DMS53 treated with DMSO at 0.1 percent for 48 hours (cell line): ENCODE measurements at regions not wholly inside any gene's neighbourhood (a gene's known extent, or its start where the extent isn't known, plus 50 kb on each side); places are given as distances from the start of the nearest gene placed in this dataset.

Experiments
- DNase-seq: peaks from one replicate; lab custom pipeline; 2025; ENCODE audit not compliant: unreplicated experiment; lab: John Stamatoyannopoulos, UW

DNA sequence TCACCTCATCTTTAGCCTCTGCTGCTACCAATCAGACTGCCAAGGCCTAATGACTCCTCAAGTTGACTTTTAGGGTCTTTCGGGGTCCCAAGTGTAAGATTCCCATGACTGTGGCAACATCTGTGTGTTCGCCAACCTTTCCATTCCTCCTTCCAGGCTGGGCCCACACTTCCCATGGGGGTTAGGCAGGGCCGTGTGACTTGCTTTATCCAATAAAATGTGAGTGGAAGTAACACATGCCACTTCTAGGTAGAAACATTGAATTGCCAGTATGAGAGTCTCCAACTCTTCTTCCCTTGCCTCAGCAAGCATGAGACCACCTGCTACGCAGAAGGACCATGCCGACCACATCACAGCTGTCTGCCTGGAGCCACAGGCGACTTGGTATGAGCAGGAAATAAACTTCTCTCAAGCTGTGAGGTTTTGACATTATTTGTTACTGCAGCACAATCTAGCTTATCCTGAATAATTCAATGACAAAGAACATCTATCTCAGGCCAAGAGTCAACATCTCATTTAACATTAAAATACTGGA lies 190.4 kb upstream of the IER5L start:
- no peak for DNase-seq

DNA sequence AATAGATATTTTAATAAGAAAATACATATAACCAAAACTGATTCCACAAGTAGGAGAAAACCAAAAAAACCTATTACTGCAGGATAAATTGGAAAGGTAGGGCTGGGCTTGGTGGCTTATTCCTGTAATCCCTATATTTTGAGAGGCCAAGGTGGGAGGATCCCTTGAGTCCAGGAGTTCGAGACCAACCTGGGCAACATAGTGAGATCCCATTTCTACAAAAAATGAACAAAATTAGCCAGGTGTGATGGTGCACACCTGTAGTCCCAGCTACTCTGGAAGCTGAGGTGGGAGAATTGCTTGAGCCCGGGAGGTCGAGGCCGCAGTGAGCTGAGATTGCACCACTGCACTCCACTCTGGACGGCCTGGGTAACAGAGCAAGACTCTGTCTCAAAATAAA lies 189.2 kb upstream of the IER5L start:
- DNase-seq = no peak

DNA sequence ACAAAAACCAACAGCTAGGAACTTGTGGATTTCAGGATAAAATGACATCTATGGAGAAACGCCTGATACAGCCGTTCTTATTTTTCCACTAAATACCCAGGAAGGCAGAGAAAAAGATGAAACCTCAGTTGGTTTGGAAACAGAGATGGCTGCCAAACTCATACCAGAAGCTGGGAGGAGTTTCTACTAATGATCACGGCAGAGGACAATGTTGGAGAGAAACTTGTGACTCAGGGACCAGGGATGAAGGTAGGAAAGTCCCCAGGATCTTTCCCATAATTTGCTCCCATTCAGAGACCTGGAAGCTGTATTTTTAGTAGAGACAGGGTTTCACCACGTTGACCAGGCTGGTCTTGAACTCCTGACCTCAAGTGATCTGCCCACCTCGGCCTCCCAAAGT lies 187.1 kb upstream of the IER5L start:
- DNase-seq = no peak

- no peak for DNase-seq
These were observed 185.3 kb upstream of the IER5L start for GRCh38 chr9:129363216-129363873.

DNA sequence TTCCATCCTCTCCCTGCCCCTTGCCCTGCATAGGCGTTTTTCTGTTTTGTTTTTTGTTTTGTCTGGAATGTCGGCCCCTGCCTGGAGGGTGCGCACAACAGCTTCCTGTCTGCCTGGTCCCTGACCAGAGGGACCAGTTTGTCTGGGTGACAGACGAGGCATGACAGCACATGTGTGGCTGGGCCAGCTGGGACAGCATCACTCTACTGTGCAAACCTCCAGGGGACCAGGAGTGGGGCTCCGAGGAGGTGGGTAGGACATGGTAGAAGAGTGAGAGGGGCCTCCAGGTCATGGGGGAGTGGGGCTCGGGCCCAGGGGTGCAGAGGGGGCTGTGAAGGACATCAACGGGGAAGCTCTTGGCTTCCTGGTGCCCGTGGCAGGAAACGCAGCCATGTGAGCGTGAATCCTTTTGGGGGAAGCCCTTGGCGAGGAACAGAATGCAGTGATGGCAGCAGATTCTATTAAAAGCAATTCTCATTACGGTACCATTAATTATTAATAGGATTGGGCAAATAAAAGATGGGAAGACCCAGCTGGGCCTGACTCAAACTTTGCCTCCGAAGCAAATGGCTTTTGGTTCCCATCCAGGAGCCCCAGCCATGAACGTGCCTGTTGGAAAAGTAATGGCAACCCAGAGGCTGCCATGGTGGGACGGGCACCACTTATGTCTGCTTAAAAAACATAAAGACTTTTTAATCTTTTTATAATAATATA lies 184.4 kb upstream of the IER5L start:
- DNase-seq = peak; percentile 32

DNA sequence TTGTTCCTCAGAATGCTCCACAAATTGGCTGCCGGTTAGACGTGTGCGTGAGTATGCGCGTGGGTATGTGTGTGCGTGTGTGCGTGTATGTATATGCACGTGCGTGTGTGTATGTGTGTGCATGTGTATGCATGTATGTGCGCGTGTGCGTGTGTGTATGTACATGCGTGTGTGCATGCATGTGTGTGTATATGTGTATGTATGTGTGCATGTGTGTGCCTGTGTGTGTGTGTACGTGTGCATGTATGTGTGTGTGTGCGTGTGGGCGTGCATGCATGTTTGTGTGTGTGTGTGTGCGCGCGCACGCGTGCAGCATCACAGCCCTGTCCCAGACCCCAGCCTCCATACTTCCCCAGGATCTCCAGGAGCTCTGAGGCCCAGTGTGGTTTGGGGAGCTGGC lies 183.1 kb upstream of the IER5L start:
- DNase-seq = no peak

DNA sequence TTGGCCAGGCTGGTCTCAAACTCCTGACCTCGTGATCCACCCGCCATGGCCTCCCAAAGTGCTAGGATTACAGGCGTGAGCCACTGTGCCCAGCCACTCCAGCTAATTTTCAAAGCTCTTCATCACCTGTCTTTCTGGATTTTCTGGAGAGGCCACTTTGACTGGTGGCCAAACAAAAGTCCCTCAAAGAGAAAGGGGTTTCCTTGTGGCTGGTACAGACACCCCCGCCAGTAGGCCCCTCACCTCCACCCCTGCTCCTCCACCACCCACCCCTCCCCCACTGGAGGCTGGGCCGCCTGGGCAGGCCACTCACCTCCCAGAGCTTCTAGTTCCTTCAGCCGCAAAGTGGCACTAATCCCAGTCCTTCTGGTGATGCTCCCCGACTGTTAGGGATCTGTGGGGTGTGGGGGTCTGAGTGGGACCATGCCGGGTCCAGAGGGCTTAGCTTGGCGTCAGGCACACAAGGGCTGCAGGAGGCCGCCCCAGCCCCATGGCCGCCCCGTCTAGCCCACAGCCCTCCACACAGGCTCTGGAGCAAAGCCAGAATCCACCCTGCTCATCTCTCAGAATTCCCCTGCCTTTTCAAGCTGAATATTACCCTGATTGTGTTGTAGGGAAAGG lies 182.0 kb upstream of the IER5L start:
- no peak for DNase-seq

DNA sequence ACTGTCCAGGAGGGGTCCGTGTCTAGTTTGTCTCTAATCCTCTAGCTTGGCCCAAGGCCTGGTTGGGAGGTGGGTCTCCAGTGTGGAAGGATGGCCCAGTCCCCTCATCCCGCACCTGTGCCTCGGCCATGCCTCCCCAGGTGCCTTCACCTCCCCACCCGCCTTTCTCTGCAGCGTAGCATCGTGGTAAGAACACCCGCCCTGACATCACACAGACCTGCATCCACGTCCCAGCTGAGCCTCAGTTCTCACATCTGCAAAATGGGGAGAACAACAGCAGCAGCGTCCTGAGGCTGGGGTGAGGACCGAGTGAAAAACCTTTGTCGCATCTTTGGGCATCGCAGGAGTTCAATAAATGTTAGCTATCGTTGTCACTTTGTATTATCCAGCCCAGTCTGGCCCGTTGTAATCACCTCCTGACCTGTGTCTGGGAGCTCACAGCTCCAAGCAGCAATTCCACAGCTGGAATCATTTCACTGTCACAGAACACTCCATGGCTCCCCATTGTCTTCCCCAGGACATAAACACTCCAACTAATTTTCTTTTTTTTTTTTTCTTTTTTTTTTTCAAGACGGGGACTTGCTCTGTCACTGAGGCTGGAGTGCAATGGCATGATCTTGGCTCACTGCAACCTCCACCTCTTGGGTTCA lies 181.2 kb upstream of the IER5L start:
- no peak for DNase-seq

DNA sequence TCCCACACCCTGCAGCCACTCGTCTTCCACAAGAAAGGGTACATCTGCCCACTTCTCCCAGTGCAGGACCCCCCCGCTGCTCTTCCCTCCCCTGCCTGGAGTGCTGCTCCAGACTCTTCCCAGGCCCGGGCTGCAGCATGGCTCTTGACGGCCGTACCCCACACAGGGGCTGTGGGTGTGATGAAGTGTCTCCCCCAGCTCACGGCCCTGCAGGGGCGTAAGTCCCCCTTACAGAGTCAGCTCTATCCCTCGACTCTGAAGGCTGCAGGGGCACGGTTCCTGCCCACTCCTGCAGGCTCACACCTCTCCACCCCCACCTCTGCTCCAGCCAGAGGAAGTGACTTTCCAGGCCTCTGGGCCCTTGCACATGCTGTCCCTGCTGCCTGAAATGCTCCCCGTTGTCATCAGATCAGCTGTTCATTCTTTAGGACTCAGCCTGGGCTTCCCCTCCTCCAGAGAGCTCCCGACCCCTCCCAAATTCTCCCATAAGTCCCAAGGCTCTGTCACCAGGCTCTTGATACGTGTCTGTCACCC lies 180.6 kb upstream of the IER5L start:
- no peak for DNase-seq

DNA sequence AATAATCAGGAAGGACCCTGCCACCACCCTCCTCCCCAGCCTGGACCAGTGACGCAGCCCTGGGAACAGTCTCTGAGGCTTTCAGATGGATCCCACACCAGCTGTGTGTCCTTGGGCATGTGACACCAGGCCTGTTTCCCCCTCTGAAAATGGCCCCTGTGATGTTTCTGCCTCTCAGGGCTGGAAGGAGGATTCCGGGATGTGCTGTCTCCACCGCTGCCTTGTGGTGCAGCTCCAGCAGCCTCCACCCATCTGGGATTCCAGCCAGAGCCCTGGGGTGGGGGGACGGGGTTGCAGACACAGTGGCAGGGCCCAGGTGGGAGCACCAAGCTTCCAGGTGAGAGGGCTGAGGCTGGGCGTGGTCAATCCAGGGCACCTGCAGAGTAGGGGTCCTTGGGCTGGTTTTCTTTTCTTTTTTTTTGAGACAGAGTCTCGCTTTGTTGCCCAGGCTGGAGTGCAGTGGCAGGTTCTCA lies 179.7 kb upstream of the IER5L start:
- no peak for DNase-seq

GRCh38 chr9:129356871-129357772 lies 179.1 kb upstream of the IER5L start:
- no peak for DNase-seq

- DNase-seq = no peak
These were observed 177.6 kb upstream of the IER5L start for GRCh38 chr9:129355631-129356030.

DNA sequence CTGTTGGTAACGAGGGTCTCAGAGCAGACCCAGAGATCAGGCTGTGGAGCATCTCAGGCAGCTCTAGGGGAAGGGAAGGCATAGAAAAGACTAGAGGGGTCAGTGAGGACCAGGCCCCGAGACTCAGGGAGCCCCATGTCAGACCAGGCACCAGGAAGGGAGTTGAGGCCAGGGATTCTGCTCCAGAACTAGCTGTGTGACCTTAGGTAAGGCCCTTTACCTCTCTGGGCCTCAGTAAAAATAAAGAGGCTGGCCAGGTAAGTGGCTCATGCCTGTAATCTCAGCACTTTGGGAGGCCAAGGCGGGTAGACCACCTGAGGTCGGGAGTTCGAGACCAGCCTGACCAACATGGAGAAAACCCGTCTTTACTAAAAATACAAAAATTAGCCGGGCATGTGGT lies 176.4 kb upstream of the IER5L start:
- no peak for DNase-seq

DNA sequence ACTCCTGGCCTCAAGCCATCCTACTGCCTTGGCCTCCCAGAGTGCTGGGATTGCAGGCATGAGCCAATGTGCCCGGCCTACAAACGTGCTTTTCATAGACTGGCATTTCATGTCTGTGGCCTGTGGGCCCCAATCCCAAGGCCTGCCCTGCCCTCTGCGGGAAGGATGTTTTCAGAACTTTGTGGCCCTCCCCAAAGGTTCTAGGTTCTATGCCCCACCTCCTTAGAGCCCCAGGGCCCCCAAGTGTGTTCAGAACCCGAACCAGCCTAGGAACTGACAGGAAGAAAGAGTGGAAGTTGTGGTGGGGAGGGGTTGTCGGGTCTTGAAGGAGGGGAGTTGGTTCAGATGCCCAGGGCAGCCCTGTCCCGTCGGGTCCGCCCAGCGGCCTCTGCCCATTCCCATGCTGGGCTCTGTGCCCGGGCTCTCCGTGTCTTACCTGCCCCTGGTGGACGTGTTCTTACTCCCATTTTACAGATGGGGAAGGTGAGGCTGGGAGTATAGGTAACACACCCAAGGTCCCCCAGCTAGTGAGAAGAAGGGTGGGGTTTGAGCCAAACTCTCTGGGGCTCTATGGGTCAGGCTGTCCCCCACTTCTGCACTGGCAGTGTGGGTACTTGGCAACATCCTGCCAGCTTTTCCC lies 175.8 kb upstream of the IER5L start:
- no peak for DNase-seq

GRCh38 chr9:129352146-129352865 lies 174.2 kb upstream of the IER5L start:
- DNase-seq = no peak

DNA sequence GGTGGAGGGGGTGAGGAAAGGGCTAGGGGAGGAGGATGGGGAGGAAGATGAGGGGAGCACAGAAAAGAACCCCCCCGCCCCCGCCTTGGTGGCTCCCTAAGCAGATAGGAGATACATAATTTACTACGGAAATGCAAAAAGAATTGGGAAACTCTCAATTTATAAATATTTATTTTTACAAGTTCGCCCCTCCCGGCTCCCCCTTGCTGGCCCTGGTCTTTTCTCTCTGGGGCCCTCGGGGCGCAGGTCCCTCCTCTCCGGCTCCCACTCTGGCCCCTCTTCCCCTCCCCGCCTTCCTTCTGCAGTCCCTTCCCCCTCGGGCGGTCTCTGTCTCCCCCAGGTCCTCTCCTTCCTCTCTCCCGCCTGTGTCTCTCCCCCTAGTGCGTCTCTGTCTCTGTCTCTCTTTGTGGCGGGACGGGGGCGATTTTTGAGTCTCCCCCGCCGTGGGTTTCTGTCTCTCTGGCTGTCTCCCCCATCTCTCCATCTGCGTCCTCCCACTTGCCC lies 173.6 kb upstream of the IER5L start:
- DNase-seq = no peak

DNA sequence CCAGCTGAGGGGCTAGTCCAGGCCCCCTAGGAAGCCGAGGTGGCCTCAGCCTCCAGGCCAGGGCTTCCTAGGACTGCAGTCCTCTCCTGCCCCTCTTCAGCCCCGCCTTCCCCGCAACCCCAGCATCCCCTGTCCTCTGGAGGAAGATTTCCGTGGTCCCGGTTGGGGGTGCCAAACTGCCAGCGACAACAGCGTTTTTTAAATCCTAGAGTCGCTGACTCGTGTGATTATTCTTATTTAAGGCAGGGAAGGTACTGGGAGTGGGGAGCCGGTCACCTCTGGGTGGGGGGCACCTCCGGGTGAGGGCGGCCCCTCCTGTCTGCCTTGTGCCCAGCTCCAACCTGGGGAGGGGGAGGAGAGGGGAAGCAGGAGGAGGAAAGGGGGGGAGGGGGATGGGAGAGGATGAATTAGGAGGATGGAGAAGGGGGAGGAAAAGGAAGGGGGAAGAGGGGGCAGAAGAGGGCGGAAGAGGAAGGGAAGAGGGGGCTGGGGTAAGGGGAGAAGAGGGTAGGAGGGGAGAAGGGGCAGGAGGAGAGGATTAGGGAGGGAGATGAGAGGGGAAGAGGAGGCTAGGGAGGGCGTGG lies 173.1 kb upstream of the IER5L start:
- no peak for DNase-seq

- no peak for DNase-seq
These were observed 172.3 kb upstream of the IER5L start for GRCh38 chr9:129350143-129350935.
